DND-41 (cell line): ENCODE measurements at regions not wholly inside any gene's neighbourhood (a gene's known extent, or its start where the extent isn't known, plus 50 kb on each side); places are given as distances from the start of the nearest gene placed in this dataset.
"Not testable (repeated sequence)": the region's sequence is repeated elsewhere in the genome, so short reads cannot be mapped to it uniquely, and the experiment has no call there.

Source experiments
- ATAC-seq: fragments of 200-7000 bp; cut with Tn5 transposase; 3 replicates; pipeline ENCODE4 v1.9.1; 2021; ENCODE audit warnings: low read depth; ENCODE audit not compliant: insufficient read depth
- DNase-seq: peaks from one replicate; pipeline ENCODE4 v3.0.0-alpha.2; 2020
- H2AFZ ChIP-seq: 2 replicates; pipeline ENCODE4 v1.6.0; 2012; ENCODE audit warnings: low read depth, low read length
- H3K27ac ChIP-seq: 2 replicates; pipeline ENCODE4 v1.5.1; 2012; ENCODE audit warnings: low read length, inconsistent platforms
- H3K27me3 ChIP-seq: fragments of 200-600 bp; sonication (generic); 2 replicates; pipeline ENCODE4 v1.6.0; 2012; ENCODE audit warnings: low read length, mild to moderate bottlenecking, inconsistent platforms; ENCODE audit not compliant: insufficient read depth, poor library complexity
- H3K36me3 ChIP-seq: 2 replicates; pipeline ENCODE4 v1.5.1; 2012; ENCODE audit warnings: low read length, inconsistent platforms; ENCODE audit not compliant: insufficient read depth
- H3K4me1 ChIP-seq: 2 replicates; pipeline ENCODE4 v1.5.1; 2012; ENCODE audit warnings: mild to moderate bottlenecking, low read length; ENCODE audit not compliant: insufficient read depth
- H3K4me2 ChIP-seq: 2 replicates; pipeline ENCODE4 v1.6.0; 2012; ENCODE audit warnings: mild to moderate bottlenecking, moderate library complexity, low read length, inconsistent platforms; ENCODE audit not compliant: insufficient read depth
- H3K4me3 ChIP-seq, 2 experiments: fragments of 200-600 bp in 1 of 2; shearing (Covaris generic) in 1 of 2; 2 replicates each; pipeline ENCODE4 v1.5.1; 2012 to 2016; ENCODE audit warnings: inconsistent platforms in 2 of 2, low read length in 2 of 2, mild to moderate bottlenecking in 2 of 2, low read depth in 1 of 2, moderate library complexity in 1 of 2
- H3K79me2 ChIP-seq: 2 replicates; pipeline ENCODE4 v1.6.0; 2012; ENCODE audit warnings: low read length, inconsistent platforms; ENCODE audit not compliant: insufficient read depth
- H3K9ac ChIP-seq: 2 replicates; pipeline ENCODE4 v1.6.0; 2012; ENCODE audit warnings: low read depth, mild to moderate bottlenecking, inconsistent platforms, low read length, moderate library complexity
- H3K9me3 ChIP-seq: 2 replicates; pipeline ENCODE4 v1.5.1; 2012; ENCODE audit warnings: low read length, moderate library complexity, mild to moderate bottlenecking, inconsistent platforms; ENCODE audit not compliant: insufficient read depth, severe bottlenecking
- H4K20me1 ChIP-seq: 2 replicates; pipeline ENCODE4 v1.6.0; 2012; ENCODE audit warnings: low read length; ENCODE audit not compliant: insufficient read depth

GRCh38 chr20:29606171-29606570, 1651.3 kb upstream of the DEFB115 start:
- H3K79me2 ChIP-seq, H3K27ac ChIP-seq, H2AFZ ChIP-seq, H3K4me2 ChIP-seq, ATAC-seq, H3K4me3 ChIP-seq, DNase-seq, H3K36me3 ChIP-seq, H4K20me1 ChIP-seq, H3K4me1 ChIP-seq, H3K9me3 ChIP-seq, H3K27me3 ChIP-seq, H3K9ac ChIP-seq: not testable (repeated sequence)

GRCh38 chr20:29629395-29629794, 1628.1 kb upstream of the DEFB115 start:
- H2AFZ ChIP-seq, H3K27ac ChIP-seq, H3K27me3 ChIP-seq, ATAC-seq, H3K9ac ChIP-seq, H3K4me2 ChIP-seq, H3K79me2 ChIP-seq, H3K4me3 ChIP-seq, H3K36me3 ChIP-seq, DNase-seq, H4K20me1 ChIP-seq, H3K9me3 ChIP-seq: not testable (repeated sequence)
- peaks cover 22% of the 10 kb centered on the region for H3K4me1 ChIP-seq
